Trophoblast cell (in vitro differentiated cells and primary cell): ENCODE measurements at regions not wholly inside any gene's neighbourhood (a gene's known extent, or its start where the extent isn't known, plus 50 kb on each side); places are given as distances from the start of the nearest gene placed in this dataset.

Experiments used
- DNase-seq, 2 donors: peaks; one replicate each; pipeline ENCODE4 v3.0.0-alpha.2; 2016
- H2AFZ ChIP-seq: 2 replicates; pipeline ENCODE4 v1.6.1; 2013; ENCODE audit warnings: low read length, moderate library complexity, mild to moderate bottlenecking; ENCODE audit not compliant: insufficient read depth, poor library complexity
- H2AK5ac ChIP-seq: 2 replicates; pipeline ENCODE4 v1.6.1; 2013; ENCODE audit warnings: mild to moderate bottlenecking, low read length
- H2BK120ac ChIP-seq: 2 replicates; pipeline ENCODE4 v1.6.1; 2013; ENCODE audit warnings: low read length, mild to moderate bottlenecking, moderate library complexity; ENCODE audit not compliant: insufficient read depth, poor library complexity
- H2BK12ac ChIP-seq: 2 replicates; pipeline ENCODE4 v1.6.1; 2013; ENCODE audit warnings: mild to moderate bottlenecking, low read length, moderate library complexity
- H2BK5ac ChIP-seq: 2 replicates; pipeline ENCODE4 v1.6.1; 2013; ENCODE audit warnings: low read length, low read depth, moderate library complexity, mild to moderate bottlenecking; ENCODE audit not compliant: poor library complexity
- H3K14ac ChIP-seq: 2 replicates; pipeline ENCODE4 v1.6.1; 2013; ENCODE audit warnings: mild to moderate bottlenecking, low read length
- H3K18ac ChIP-seq: 2 replicates; pipeline ENCODE4 v1.6.1; 2013; ENCODE audit warnings: mild to moderate bottlenecking, low read length
- H3K23ac ChIP-seq: 2 replicates; pipeline ENCODE4 v1.6.1; 2013; ENCODE audit warnings: low read length
- H3K27ac ChIP-seq: 2 replicates; pipeline ENCODE4 v1.5.1; 2013; ENCODE audit warnings: low read depth, mild to moderate bottlenecking, inconsistent platforms, low read length, moderate library complexity
- H3K27me3 ChIP-seq: 2 replicates; pipeline ENCODE4 v1.6.1; 2013; ENCODE audit warnings: inconsistent platforms, mild to moderate bottlenecking, low read length, moderate library complexity; ENCODE audit not compliant: insufficient read depth
- H3K36me3 ChIP-seq, 2 experiments: 1 replicate in 1 of 2; 2 replicates in 1 of 2; pipeline ENCODE4 v1.6.1; 2013; ENCODE audit warnings: low read length in 2 of 2, mild to moderate bottlenecking in 2 of 2, moderate library complexity in 1 of 2; ENCODE audit not compliant: insufficient read depth in 2 of 2, control insufficient read depth in 1 of 2
- H3K4ac ChIP-seq: 2 replicates; pipeline ENCODE4 v1.6.1; 2013; ENCODE audit warnings: low read depth, mild to moderate bottlenecking, low read length, moderate library complexity
- H3K4me1 ChIP-seq, 2 experiments: 1 replicate in 1 of 2; 2 replicates in 1 of 2; pipeline ENCODE4 v1.6.1; 2013; ENCODE audit warnings: low read length in 2 of 2, mild to moderate bottlenecking in 2 of 2, moderate library complexity in 1 of 2; ENCODE audit not compliant: insufficient read depth in 2 of 2, control insufficient read depth in 1 of 2
- H3K4me2 ChIP-seq: 2 replicates; pipeline ENCODE4 v1.6.1; 2013; ENCODE audit warnings: inconsistent platforms, mild to moderate bottlenecking, low read length, moderate library complexity
- H3K4me3 ChIP-seq: 2 replicates; pipeline ENCODE4 v1.5.1; 2013; ENCODE audit warnings: mild to moderate bottlenecking, low read depth, low read length, inconsistent platforms
- H3K79me1 ChIP-seq: one replicate; pipeline ENCODE4 v1.6.1; 2013; ENCODE audit warnings: low read length
- H3K79me2 ChIP-seq: 2 replicates; pipeline ENCODE4 v1.6.1; 2013; ENCODE audit warnings: low read length, mild to moderate bottlenecking; ENCODE audit not compliant: control insufficient read depth, insufficient read depth, poor library complexity
- H3K9ac ChIP-seq: 2 replicates; pipeline ENCODE4 v1.6.1; 2013; ENCODE audit warnings: mild to moderate bottlenecking, low read length
- H3K9me3 ChIP-seq: 2 replicates; pipeline ENCODE4 v1.6.1; 2013; ENCODE audit warnings: low read depth, mild to moderate bottlenecking, control low read depth, inconsistent platforms, low read length; ENCODE audit not compliant: insufficient read depth
- H4K12ac ChIP-seq: 2 replicates; pipeline ENCODE4 v1.6.1; 2013; ENCODE audit warnings: low read depth, mild to moderate bottlenecking, low read length, moderate library complexity
- H4K8ac ChIP-seq: 2 replicates; pipeline ENCODE4 v1.6.1; 2013; ENCODE audit warnings: low read depth, mild to moderate bottlenecking, low read length, moderate library complexity
- H4K91ac ChIP-seq: one replicate; pipeline ENCODE4 v1.6.1; 2013; ENCODE audit warnings: low read depth, mild to moderate bottlenecking, low read length, moderate library complexity
- WGBS: extraction: QIAGEN DNeasy Blood & Tissue Kit; methylation state at CpG from one replicate; pipeline ENCODE4 v1.1.7; 2013; ENCODE audit warnings: missing lambda C conversion rate; ENCODE audit not compliant: insufficient read length, insufficient coverage; ENCODE audit errors: extremely low coverage; 5-methylcytosine and 5-hydroxymethylcytosine counted together

DNA sequence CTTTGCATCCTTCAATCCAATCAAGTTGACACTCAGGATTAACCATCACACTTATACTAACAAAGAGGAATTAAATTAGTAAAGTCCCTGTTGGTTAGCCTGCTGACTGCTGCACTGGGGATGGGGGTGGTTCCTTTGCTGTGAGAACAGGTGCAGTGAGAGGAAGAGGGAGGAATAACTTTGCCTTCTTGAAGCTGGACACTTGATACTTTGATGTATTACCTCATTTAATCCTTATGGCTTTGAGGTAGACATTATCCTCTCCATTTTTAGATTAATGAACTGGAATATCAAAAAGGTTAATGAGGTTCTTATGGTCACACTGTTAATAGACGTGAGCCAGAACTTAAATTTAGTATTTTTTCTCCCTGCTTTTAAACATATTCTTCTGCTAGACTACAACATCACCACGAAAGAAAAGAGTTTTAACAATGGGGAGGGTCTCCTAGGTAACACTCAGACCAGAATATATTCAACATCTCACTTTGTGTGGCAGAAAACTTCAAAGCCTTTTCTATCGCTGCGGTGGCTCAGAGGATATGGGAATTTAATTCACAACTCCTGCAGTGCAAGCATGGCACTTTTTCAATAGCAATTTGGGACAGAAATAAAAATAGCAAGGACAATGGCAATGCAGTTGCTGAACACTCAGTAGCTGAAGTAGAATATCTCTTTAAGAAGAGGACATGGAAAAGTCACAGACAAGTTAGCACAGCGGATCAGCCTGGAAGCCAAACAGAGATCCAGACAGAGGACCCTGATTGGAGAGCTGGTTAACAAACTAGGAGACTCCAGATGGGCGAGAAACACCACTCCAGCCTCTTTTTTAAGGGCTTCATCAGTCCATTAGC lies 68.8 kb upstream of the DNAH14 start:
- no CpG with 5 or more reads among the region's 6 CpGs for WGBS
- no peaks in the 10 kb centered on the region for H3K4me1 ChIP-seq
- H2BK5ac ChIP-seq: no peak overlapping the region

DNA sequence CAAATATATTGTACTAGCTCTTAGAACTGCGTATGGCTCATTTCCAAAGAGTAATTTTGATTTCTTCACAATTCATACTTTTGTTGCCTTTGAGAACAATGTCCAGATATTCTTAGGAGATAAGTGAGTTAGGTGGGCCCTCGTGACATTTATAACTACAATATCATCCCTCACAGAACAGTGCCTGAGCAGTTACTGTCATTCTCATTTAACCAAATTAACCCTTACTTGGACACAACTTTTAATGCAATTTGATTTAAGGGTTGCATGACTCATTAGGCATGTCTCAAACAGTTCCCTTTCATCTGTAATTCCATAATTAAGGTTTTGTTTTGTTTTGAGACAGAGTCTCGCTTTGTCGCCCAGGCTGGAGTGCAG lies 68.1 kb upstream of the DNAH14 start:
- Histone ChIP-seq H3K4ac (no peak overlapping the region), H3K9ac (no peak overlapping the region), H3K9me3 (no peaks in the 10 kb centered on the region), H2AFZ (no peak overlapping the region), H4K8ac (no peak overlapping the region), H3K27me3 (no peaks in the 10 kb centered on the region), H3K79me1 (no peaks in the 10 kb centered on the region), H3K18ac (no peak overlapping the region), H4K91ac (no peak overlapping the region), H3K4me2 (no peak overlapping the region), H3K79me2 (no peaks in the 10 kb centered on the region), H3K27ac (no peak overlapping the region), H2BK120ac (no peak overlapping the region), H2AK5ac (no peak overlapping the region), H4K12ac (no peak overlapping the region), H3K36me3 (no peaks in the 10 kb centered on the region), H3K4me3 (no peak overlapping the region), H3K23ac (no peak overlapping the region), H3K14ac (no peak overlapping the region), H2BK5ac (no peak overlapping the region), H2BK12ac (no peak overlapping the region), H3K4me1 (no peaks in the 10 kb centered on the region)
- WGBS: no CpG with 5 or more reads among the region's 4 CpGs
- DNase-seq: no peak

More for the DNA sequence above, 68.8 kb upstream of the DNAH14 start:
- Histone ChIP-seq H2BK120ac (no peak overlapping the region), H3K4me3 (no peak overlapping the region), H4K12ac (no peak overlapping the region), H3K4ac (no peak overlapping the region), H3K18ac (no peak overlapping the region), H4K91ac (no peak overlapping the region), H3K4me2 (no peak overlapping the region), H3K23ac (no peak overlapping the region), H3K36me3 (no peaks in the 10 kb centered on the region), H2AFZ (no peak overlapping the region), H3K79me1 (no peaks in the 10 kb centered on the region), H2BK12ac (no peak overlapping the region), H3K27me3 (no peaks in the 10 kb centered on the region), H2AK5ac (no peak overlapping the region), H3K79me2 (no peaks in the 10 kb centered on the region), H3K14ac (no peak overlapping the region), H3K27ac (no peak overlapping the region), H3K9ac (no peak overlapping the region), H3K9me3 (no peaks in the 10 kb centered on the region), H4K8ac (no peak overlapping the region)
- no peak for DNase-seq

DNA sequence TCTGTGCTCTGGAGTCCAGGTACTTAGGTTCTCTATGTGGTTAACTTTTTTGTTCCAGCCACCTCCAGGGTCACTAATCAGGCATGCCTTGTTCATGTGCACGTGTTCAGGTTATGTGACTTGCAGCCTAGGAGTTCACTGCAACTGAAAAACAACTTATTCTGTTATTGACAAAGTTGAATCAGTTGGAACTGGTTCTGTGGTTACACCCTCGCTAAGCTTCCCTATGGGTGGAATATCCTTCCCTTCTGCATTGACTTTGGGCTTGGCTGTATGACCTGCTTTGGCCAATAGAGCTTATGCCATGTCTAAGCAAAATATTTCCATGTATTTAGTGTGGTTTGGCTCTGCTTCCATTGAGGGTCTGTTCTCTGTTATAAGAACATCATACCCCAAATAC lies 66.0 kb upstream of the DNAH14 start:
- Histone ChIP-seq H3K27ac (no peak overlapping the region), H3K18ac (no peak overlapping the region), H3K36me3 (no peaks in the 10 kb centered on the region), H3K9ac (no peak overlapping the region), H3K4ac (no peak overlapping the region), H3K4me1 (no peaks in the 10 kb centered on the region), H2AK5ac (no peak overlapping the region), H3K4me3 (no peak overlapping the region), H4K91ac (no peak overlapping the region), H3K9me3 (no peaks in the 10 kb centered on the region), H3K79me1 (no peaks in the 10 kb centered on the region), H3K79me2 (no peaks in the 10 kb centered on the region), H3K4me2 (no peak overlapping the region), H4K12ac (no peak overlapping the region), H4K8ac (no peak overlapping the region), H2BK120ac (no peak overlapping the region), H3K23ac (no peak overlapping the region), H3K14ac (no peak overlapping the region), H2BK5ac (no peak overlapping the region), H3K27me3 (no peaks in the 10 kb centered on the region), H2BK12ac (no peak overlapping the region), H2AFZ (no peak overlapping the region)
- WGBS: no CpG with 5 or more reads among the region's 2 CpGs
- DNase-seq: no peak

DNA sequence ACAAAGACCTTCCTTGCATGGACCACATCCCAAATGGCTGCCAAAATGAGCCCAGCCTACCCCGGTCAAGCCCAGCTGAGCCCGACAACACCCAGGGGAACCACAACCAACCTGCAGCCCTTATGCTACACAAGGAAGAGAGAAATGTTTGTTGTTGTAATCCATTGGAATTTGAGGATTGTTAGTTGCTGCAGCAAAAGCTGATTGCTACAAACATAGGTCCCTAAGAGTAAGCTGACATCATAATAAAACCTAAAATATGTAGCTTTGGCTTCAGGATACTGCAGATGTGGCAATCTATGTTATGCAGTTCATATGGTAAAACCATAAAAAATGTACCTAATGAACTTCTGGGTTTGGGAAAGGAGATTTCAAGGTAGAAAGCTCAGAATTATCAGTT lies 65.5 kb upstream of the DNAH14 start:
- Histone ChIP-seq H2BK120ac (no peak overlapping the region), H2BK5ac (no peak overlapping the region), H4K8ac (no peak overlapping the region), H4K12ac (no peak overlapping the region), H3K36me3 (no peaks in the 10 kb centered on the region), H2AFZ (no peak overlapping the region), H3K23ac (no peak overlapping the region), H3K79me1 (no peaks in the 10 kb centered on the region), H3K27me3 (no peaks in the 10 kb centered on the region), H3K79me2 (no peaks in the 10 kb centered on the region), H3K4me2 (no peak overlapping the region), H3K9ac (peak overlapping the region; percentile 64), H3K18ac (no peak overlapping the region), H3K4me3 (no peak overlapping the region), H3K4me1 (no peaks in the 10 kb centered on the region), H3K14ac (no peak overlapping the region), H4K91ac (no peak overlapping the region), H3K9me3 (no peaks in the 10 kb centered on the region), H2AK5ac (no peak overlapping the region), H3K4ac (no peak overlapping the region), H2BK12ac (no peak overlapping the region), H3K27ac (no peak overlapping the region)
- no CpG with 5 or more reads among the region's 2 CpGs for WGBS
- peak; percentile 31 to 76 for DNase-seq
